K562 (cell line): ENCODE measurements at regions not wholly inside any gene's neighbourhood (a gene's known extent, or its start where the extent isn't known, plus 50 kb on each side); places are given as distances from the start of the nearest gene placed in this dataset.

ENCODE experiments used
- ADNP ChIP-seq: fragments of 200-800 bp; sonication (Bioruptor generic); IDR thresholded peaks from 2 replicates; pipeline ENCODE4 v1.6.1; 2016; ENCODE audit warnings: missing genetic modification characterization, missing compliant biosample characterization
- ESRRA ChIP-seq: fragments of 450-650 bp; IDR thresholded peaks from 2 replicates; pipeline ENCODE4 v1.6.1; 2014; ENCODE audit warnings: low read depth, mild to moderate bottlenecking, moderate library complexity, borderline replicate concordance
- NCOA4 ChIP-seq: fragments of 450-650 bp; IDR thresholded peaks from 2 replicates; pipeline ENCODE4 v1.6.1; 2018; ENCODE audit warnings: mild to moderate bottlenecking; ENCODE audit not compliant: partially characterized antibody

GRCh38 chr3:3919316-3919715 lies 120.1 kb downstream of the LRRN1 start:
- no peak for TF ChIP-seq NCOA4
- TF ChIP-seq ESRRA = no peak
- TF ChIP-seq ADNP (tag) = no peak
